ENCODE measurements at regions not wholly inside any gene's neighbourhood (a gene's known extent, or its start where the extent isn't known, plus 50 kb on each side); places are given as distances from the start of the nearest gene placed in this dataset.

DNA sequence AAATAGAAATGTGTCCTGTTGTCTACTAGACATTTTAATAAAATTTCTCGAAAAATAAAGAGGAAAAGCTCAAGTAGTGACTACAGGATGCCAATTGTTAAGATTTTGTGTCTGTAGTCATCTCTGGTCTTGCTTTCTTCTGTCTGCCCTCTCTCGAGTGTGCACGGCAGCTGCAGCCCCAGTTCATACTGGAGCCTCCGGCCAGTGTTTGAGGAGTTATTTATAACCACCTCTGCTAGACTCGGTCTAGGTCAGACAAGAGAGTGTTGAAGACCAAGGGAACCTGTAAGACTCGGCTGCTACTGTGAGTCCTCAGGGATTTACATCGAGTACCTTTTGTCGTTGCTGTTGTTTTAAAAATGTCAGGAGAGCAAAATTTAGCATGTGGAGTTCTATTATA, 810.1 kb upstream of the POU3F3 start:
- H3K27me3 Mint-ChIP-seq (ENCODE audit: low read depth in 2 of 2) = no peaks in the 10 kb centered on the region
- no peak for ATAC-seq
- H3K36me3 Mint-ChIP-seq = no peaks in the 10 kb centered on the region
- H3K27ac ChIP-seq (ENCODE audit: low read length) = no peak overlapping the region
- TF ChIP-seq, protein P1, sequence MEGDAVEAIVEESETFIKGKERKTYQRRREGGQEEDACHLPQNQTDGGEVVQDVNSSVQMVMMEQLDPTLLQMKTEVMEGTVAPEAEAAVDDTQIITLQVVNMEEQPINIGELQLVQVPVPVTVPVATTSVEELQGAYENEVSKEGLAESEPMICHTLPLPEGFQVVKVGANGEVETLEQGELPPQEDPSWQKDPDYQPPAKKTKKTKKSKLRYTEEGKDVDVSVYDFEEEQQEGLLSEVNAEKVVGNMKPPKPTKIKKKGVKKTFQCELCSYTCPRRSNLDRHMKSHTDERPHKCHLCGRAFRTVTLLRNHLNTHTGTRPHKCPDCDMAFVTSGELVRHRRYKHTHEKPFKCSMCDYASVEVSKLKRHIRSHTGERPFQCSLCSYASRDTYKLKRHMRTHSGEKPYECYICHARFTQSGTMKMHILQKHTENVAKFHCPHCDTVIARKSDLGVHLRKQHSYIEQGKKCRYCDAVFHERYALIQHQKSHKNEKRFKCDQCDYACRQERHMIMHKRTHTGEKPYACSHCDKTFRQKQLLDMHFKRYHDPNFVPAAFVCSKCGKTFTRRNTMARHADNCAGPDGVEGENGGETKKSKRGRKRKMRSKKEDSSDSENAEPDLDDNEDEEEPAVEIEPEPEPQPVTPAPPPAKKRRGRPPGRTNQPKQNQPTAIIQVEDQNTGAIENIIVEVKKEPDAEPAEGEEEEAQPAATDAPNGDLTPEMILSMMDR (IDR thresholded peaks at IDR 0.05) = no peak
- H3K4me3 ChIP-seq (ENCODE audit: low read length) = no peak overlapping the region
- H3K4me1 Mint-ChIP-seq = no peaks in the 10 kb centered on the region
- H3K4me3 Mint-ChIP-seq = no peak overlapping the region
- intact Hi-C loops (cut with micrococcal nuclease) = no loop called here
- no peak overlapping the region for H3K27ac Mint-ChIP-seq
- no peaks in the 10 kb centered on the region for H3K4me1 ChIP-seq (ENCODE audit: control insufficient read depth, insufficient read depth, low read length)
- H3K27me3 ChIP-seq (ENCODE audit: control insufficient read depth, insufficient read depth, low read length) = no peaks in the 10 kb centered on the region
- no peak for DNase-seq
- H3K9me3 ChIP-seq (ENCODE audit: control insufficient read depth, insufficient read depth, low read length) = no peaks in the 10 kb centered on the region
- no peaks in the 10 kb centered on the region for H3K36me3 ChIP-seq (ENCODE audit: control insufficient read depth, insufficient read depth, low read length)
- 75% methylated on average over 6 of the region's 8 CpGs for WGBS (ENCODE audit: insufficient coverage)
- peaks cover 4 to 5% of the 10 kb centered on the region in 2 donors for H3K9me3 Mint-ChIP-seq

DNA sequence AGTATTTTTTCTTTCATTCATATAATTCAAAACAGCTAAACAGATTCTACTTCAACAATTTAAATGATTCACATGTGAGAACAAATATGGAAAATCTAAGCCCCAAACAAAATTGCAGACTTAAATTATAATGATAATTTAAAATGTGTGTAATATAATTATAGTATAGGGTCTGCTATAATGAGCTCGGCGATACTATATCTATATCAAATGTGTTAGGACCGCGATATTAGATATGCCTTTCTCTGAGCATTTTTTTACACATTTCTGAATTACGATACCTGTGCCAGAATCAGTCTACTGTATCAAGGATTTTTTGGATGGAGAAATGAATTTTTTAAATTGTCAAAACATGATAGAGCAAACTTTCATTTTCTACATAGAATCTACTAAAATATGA, 808.8 kb upstream of the POU3F3 start:
- H3K9me3 Mint-ChIP-seq = peaks cover 5% of the 10 kb centered on the region in 2 donors
- H3K27me3 Mint-ChIP-seq (ENCODE audit: low read depth in 2 of 2) = no peaks in the 10 kb centered on the region
- intact Hi-C loops (cut with micrococcal nuclease) = no loop called here
- H3K4me3 Mint-ChIP-seq = no peak overlapping the region
- Histone ChIP-seq H3K4me3 (ENCODE audit: low read length) (no peak overlapping the region), H3K27me3 (ENCODE audit: control insufficient read depth, insufficient read depth, low read length) (no peaks in the 10 kb centered on the region), H3K9me3 (ENCODE audit: control insufficient read depth, insufficient read depth, low read length) (no peaks in the 10 kb centered on the region), H3K27ac (ENCODE audit: low read length) (no peak overlapping the region), H3K36me3 (ENCODE audit: control insufficient read depth, insufficient read depth, low read length) (no peaks in the 10 kb centered on the region), H3K4me1 (ENCODE audit: control insufficient read depth, insufficient read depth, low read length) (no peaks in the 10 kb centered on the region)
- ATAC-seq = no peak
- no peak for DNase-seq
- no peak overlapping the region for H3K27ac Mint-ChIP-seq
- no CpG with 5 or more reads among the region's 5 CpGs for WGBS (ENCODE audit: insufficient coverage)
- no peaks in the 10 kb centered on the region for H3K4me1 Mint-ChIP-seq
- TF ChIP-seq, protein P1 (IDR thresholded peaks at IDR 0.05) = no peak
- H3K36me3 Mint-ChIP-seq = no peaks in the 10 kb centered on the region

DNA sequence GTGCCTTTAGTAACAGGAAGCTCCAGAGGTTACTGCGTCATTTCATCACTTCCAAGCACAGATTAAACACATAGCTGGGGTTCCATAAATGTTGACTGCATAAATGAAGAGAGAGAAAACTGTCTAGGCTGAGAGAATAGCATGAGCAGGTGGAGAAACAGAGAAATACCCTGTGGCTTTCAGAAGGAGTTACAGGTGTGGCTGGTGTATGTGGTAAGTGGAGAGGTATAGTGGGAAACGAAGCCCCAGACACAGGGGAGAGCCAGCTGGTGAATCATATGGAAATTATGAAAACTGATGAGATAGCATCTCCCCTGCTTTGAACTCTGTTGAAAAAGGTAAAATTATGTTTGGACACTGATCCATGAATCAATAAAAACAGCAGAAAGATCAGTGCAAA, 807.4 kb upstream of the POU3F3 start:
- H3K36me3 Mint-ChIP-seq = no peaks in the 10 kb centered on the region
- no peaks in the 10 kb centered on the region for H3K9me3 ChIP-seq (ENCODE audit: control insufficient read depth, insufficient read depth, low read length)

DNA sequence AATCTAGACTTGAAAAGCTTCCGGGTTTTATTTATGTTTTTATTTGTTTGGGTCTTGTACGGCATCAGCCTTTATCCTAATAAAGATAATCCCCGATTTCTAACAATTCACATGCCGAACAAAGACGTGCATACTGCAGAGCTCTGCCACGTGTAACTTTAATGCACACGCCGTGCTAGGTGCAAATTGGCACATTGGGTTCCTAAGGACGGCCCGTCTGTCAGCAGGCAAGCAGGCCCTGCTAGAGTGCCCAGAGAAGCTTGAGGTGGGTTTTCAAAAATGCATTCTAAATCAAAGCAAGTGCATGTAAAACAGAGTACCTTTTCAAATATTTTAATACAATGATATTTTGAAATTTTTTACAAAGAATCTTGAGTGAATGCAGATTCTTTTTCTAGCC, 806.4 kb upstream of the POU3F3 start:
- Histone ChIP-seq H3K9me3 (ENCODE audit: control insufficient read depth, insufficient read depth, low read length) (no peaks in the 10 kb centered on the region), H3K36me3 (ENCODE audit: control insufficient read depth, insufficient read depth, low read length) (no peaks in the 10 kb centered on the region), H3K4me1 (ENCODE audit: control insufficient read depth, insufficient read depth, low read length) (no peaks in the 10 kb centered on the region), H3K27me3 (ENCODE audit: control insufficient read depth, insufficient read depth, low read length) (no peaks in the 10 kb centered on the region), H3K27ac (ENCODE audit: low read length) (no peak overlapping the region), H3K4me3 (ENCODE audit: low read length) (no peak overlapping the region)
- H3K36me3 Mint-ChIP-seq = no peaks in the 10 kb centered on the region
- H3K9me3 Mint-ChIP-seq = peaks cover 5% of the 10 kb centered on the region in 2 donors
- no peaks in the 10 kb centered on the region for H3K4me1 Mint-ChIP-seq
- 93% methylated on average over 9 of the region's 10 CpGs for WGBS (ENCODE audit: insufficient coverage)
- H3K4me3 Mint-ChIP-seq = no peak overlapping the region
- H3K27ac Mint-ChIP-seq = no peak overlapping the region
- no peaks in the 10 kb centered on the region for H3K27me3 Mint-ChIP-seq (ENCODE audit: low read depth in 2 of 2)
- intact Hi-C loops (cut with micrococcal nuclease) = no loop called here
- TF ChIP-seq, protein P1 (IDR thresholded peaks at IDR 0.05) = no peak
- DNase-seq (no peak), ATAC-seq (no peak)

More for the DNA sequence above, 807.4 kb upstream of the POU3F3 start:
- Mint-ChIP-seq H3K4me1 (no peaks in the 10 kb centered on the region), H3K27ac (no peak overlapping the region), H3K4me3 (no peak overlapping the region), H3K27me3 (ENCODE audit: low read depth in 2 of 2) (no peaks in the 10 kb centered on the region), H3K9me3 (peaks cover 5% of the 10 kb centered on the region in 2 donors)
- ATAC-seq = no peak
- H3K27ac ChIP-seq (ENCODE audit: low read length) = no peak overlapping the region
- DNase-seq = no peak
- intact Hi-C loops (cut with micrococcal nuclease) = no loop called here
- H3K4me1 ChIP-seq (ENCODE audit: control insufficient read depth, insufficient read depth, low read length) = no peaks in the 10 kb centered on the region
- WGBS (ENCODE audit: insufficient coverage) = 78% methylated on average over 1 of the region's 2 CpGs
- TF ChIP-seq, protein P1 (IDR thresholded peaks at IDR 0.05) = no peak
- no peaks in the 10 kb centered on the region for H3K36me3 ChIP-seq (ENCODE audit: control insufficient read depth, insufficient read depth, low read length)
- no peak overlapping the region for H3K4me3 ChIP-seq (ENCODE audit: low read length)
- no peaks in the 10 kb centered on the region for H3K27me3 ChIP-seq (ENCODE audit: control insufficient read depth, insufficient read depth, low read length)

Data from natural killer cell (primary cell).